Keratinocyte (primary cell): ENCODE measurements at regions not wholly inside any gene's neighbourhood (a gene's known extent, or its start where the extent isn't known, plus 50 kb on each side); places are given as distances from the start of the nearest gene placed in this dataset.

Experiments used
- DNase-seq: peaks from one replicate; pipeline ENCODE4 v3.0.0-alpha.2; 2011; ENCODE audit warnings: low read depth, missing footprints, low spot score
- FAIRE-seq: peaks from 2 replicates; lab custom pipeline; 2011; peaks lifted over from hg19 to GRCh38; lab: Jason Lieb, UNC
- H2AFZ ChIP-seq: 2 replicates; pipeline ENCODE4 v1.6.0; 2012; ENCODE audit warnings: low read length, control low read depth, inconsistent platforms; ENCODE audit not compliant: control insufficient read depth
- H3K27ac ChIP-seq: 2 replicates; pipeline ENCODE4 v1.5.1; 2011; ENCODE audit warnings: low read length; ENCODE audit not compliant: control insufficient read depth, insufficient read depth
- H3K27me3 ChIP-seq: 3 replicates; pipeline ENCODE4 v1.6.0; 2011; ENCODE audit warnings: low read length; ENCODE audit not compliant: control insufficient read depth, insufficient read depth; ENCODE audit errors: extremely low read depth
- H3K36me3 ChIP-seq, 2 experiments: 2 replicates in 1 of 2; 3 replicates in 1 of 2; pipeline ENCODE4 v1.5.1; 2011; ENCODE audit warnings: low read length in 2 of 2, mild to moderate bottlenecking in 1 of 2; ENCODE audit not compliant: control insufficient read depth in 2 of 2, insufficient read depth in 2 of 2; ENCODE audit errors: extremely low read depth in 1 of 2
- H3K4me1 ChIP-seq: 3 replicates; pipeline ENCODE4 v1.5.1; 2011; ENCODE audit warnings: low read length; ENCODE audit not compliant: control insufficient read depth, insufficient read depth; ENCODE audit errors: extremely low read depth
- H3K4me2 ChIP-seq: 3 replicates; pipeline ENCODE4 v1.6.0; 2011; ENCODE audit warnings: low read depth, low read length; ENCODE audit not compliant: control insufficient read depth, insufficient read depth; ENCODE audit errors: extremely low read depth
- H3K4me3 ChIP-seq, 3 experiments: fragments of 200-600 bp in 1 of 3; sonication (generic) in 1 of 3; 2 replicates in 2 of 3; 3 replicates in 1 of 3; pipeline ENCODE4 v1.5.1; 2011 to 2016; ENCODE audit warnings: low read length in 3 of 3, mild to moderate bottlenecking in 3 of 3, control low read depth in 2 of 3, inconsistent platforms in 1 of 3, low read depth in 1 of 3, mixed read lengths in 1 of 3, mixed run types in 1 of 3, moderate library complexity in 1 of 3; ENCODE audit not compliant: control insufficient read depth in 2 of 3, insufficient read depth in 2 of 3; ENCODE audit errors: extremely low read depth in 1 of 3
- H3K79me2 ChIP-seq: 2 replicates; pipeline ENCODE4 v1.6.0; 2012; ENCODE audit warnings: low read length; ENCODE audit not compliant: control insufficient read depth, insufficient read depth
- H3K9ac ChIP-seq: 3 replicates; pipeline ENCODE4 v1.6.0; 2011; ENCODE audit warnings: low read length; ENCODE audit not compliant: control insufficient read depth, insufficient read depth; ENCODE audit errors: extremely low read depth
- H3K9me1 ChIP-seq: 3 replicates; pipeline ENCODE4 v1.6.0; 2011; ENCODE audit warnings: low read length; ENCODE audit not compliant: control insufficient read depth, insufficient read depth; ENCODE audit errors: extremely low read depth
- H3K9me3 ChIP-seq: 2 replicates; pipeline ENCODE4 v1.5.1; 2012; ENCODE audit warnings: low read depth, low read length; ENCODE audit not compliant: control insufficient read depth
- H4K20me1 ChIP-seq: 3 replicates; pipeline ENCODE4 v1.6.0; 2011; ENCODE audit warnings: low read length; ENCODE audit not compliant: control insufficient read depth, insufficient read depth; ENCODE audit errors: extremely low read depth
- EZH2 ChIP-seq: IDR thresholded peaks from one replicate; pipeline ENCODE4 v1.6.1; 2012; ENCODE audit warnings: inconsistent platforms, mild to moderate bottlenecking, low read length, moderate library complexity
- dilution Hi-C: fragments of 300-500 bp; cut with MboI; formaldehyde crosslinking; loops from one replicate; pipeline ENCODE4 v1.7.0; 2020; ENCODE audit warnings: low sequenced_read_pairs; ENCODE audit not compliant: extremely low pct_ligation_motif_present
- TF ChIP-seq, protein P1 (sequence below), 3 experiments: IDR thresholded peaks in 1 of 3; conservative IDR thresholded peaks in 1 of 3; optimal IDR thresholded peaks in 1 of 3; 2 replicates in 2 of 3; 3 replicates in 1 of 3; pipeline versions ENCODE3 to v1.5.1; 2011; ENCODE audit warnings: low read length in 3 of 3, mild to moderate bottlenecking in 3 of 3, moderate library complexity in 2 of 3, control low read depth in 1 of 3, inconsistent platforms in 1 of 3; ENCODE audit not compliant: insufficient read depth in 2 of 3; ENCODE audit errors: extremely low read depth in 1 of 3

DNA sequence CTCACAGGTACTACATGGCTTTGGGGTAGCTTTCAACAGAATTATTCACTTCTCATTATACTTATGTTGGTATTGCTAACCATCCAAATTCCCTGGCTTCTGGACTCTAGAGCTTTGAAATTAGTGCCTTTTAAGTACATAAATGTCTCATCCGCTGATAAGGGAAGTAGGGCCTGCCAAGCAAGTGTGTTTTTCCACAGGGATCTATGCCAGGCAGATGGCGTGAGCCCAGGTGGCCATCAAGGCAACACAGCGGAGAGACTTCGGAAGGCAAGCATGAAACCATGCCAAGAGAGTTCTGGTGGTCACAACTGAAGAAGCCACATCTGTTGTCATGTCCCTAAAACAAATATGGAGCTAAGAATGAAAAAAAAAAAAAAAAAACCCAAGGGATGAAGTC is 503.1 kb upstream of the LCORL start:
- Histone ChIP-seq H3K4me2 (no peak overlapping the region), H2AFZ (no peak overlapping the region), H3K4me1 (no peaks in the 10 kb centered on the region), H3K27me3 (no peaks in the 10 kb centered on the region), H3K27ac (no peak overlapping the region), H3K36me3 (no peaks in the 10 kb centered on the region), H3K4me3 (no peak overlapping the region), H3K9ac (no peak overlapping the region), H3K9me3 (no peaks in the 10 kb centered on the region), H4K20me1 (no peaks in the 10 kb centered on the region), H3K79me2 (no peaks in the 10 kb centered on the region), H3K9me1 (no peaks in the 10 kb centered on the region)
- TF ChIP-seq EZH2, result no peak
- TF ChIP-seq, protein P1, sequence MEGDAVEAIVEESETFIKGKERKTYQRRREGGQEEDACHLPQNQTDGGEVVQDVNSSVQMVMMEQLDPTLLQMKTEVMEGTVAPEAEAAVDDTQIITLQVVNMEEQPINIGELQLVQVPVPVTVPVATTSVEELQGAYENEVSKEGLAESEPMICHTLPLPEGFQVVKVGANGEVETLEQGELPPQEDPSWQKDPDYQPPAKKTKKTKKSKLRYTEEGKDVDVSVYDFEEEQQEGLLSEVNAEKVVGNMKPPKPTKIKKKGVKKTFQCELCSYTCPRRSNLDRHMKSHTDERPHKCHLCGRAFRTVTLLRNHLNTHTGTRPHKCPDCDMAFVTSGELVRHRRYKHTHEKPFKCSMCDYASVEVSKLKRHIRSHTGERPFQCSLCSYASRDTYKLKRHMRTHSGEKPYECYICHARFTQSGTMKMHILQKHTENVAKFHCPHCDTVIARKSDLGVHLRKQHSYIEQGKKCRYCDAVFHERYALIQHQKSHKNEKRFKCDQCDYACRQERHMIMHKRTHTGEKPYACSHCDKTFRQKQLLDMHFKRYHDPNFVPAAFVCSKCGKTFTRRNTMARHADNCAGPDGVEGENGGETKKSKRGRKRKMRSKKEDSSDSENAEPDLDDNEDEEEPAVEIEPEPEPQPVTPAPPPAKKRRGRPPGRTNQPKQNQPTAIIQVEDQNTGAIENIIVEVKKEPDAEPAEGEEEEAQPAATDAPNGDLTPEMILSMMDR (optimal IDR thresholded peaks at IDR 0.05 in 1 of 3, IDR thresholded peaks at IDR 0.05 in 1 of 3, conservative IDR thresholded peaks at IDR 0.05 in 1 of 3; ENCODE audit: extremely low read depth in 1 of 3, insufficient read depth in 2 of 3, low read length in 3 of 3), result no peak
- dilution Hi-C loops, result no loop called here
- FAIRE-seq, result no peak
- DNase-seq, result no peak

DNA sequence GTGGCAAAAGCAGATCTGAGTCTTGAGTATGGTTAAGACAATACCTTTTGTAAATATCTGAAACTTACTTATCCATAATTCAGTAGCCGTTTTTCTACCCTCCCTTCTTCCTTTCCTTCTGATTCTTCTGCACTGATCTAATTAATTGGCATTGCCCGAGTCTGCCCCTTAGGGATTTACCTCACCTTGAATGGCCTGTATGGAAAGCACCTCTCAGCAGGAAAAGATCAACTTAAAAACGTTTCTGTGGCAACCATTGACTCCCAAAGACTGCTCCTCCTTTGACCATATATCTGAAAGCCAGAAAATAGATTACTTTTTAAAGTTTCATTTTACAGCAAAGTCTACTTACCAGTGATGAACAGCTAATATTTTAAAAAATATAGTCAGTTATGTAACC is 496.5 kb upstream of the LCORL start:
- Histone ChIP-seq H4K20me1 (no peaks in the 10 kb centered on the region), H3K4me1 (no peaks in the 10 kb centered on the region), H3K79me2 (no peaks in the 10 kb centered on the region), H3K36me3 (no peaks in the 10 kb centered on the region), H3K27me3 (no peaks in the 10 kb centered on the region), H3K27ac (no peak overlapping the region), H2AFZ (no peak overlapping the region), H3K9me1 (no peaks in the 10 kb centered on the region), H3K9ac (no peak overlapping the region), H3K4me3 (no peak overlapping the region), H3K9me3 (no peaks in the 10 kb centered on the region), H3K4me2 (no peak overlapping the region)
- TF ChIP-seq, protein P1 (optimal IDR thresholded peaks at IDR 0.05 in 1 of 3, IDR thresholded peaks at IDR 0.05 in 1 of 3, conservative IDR thresholded peaks at IDR 0.05 in 1 of 3; ENCODE audit: extremely low read depth in 1 of 3, insufficient read depth in 2 of 3, low read length in 3 of 3), result no peak
- no peak for TF ChIP-seq EZH2
- no peak for DNase-seq
- FAIRE-seq, result no peak
- dilution Hi-C loops, result no loop called here
